ENCODE measurements at regions not wholly inside any gene's neighbourhood (a gene's known extent, or its start where the extent isn't known, plus 50 kb on each side); places are given as distances from the start of the nearest gene placed in this dataset.

GRCh38 chr7:67614843-67615242 is 618.2 kb downstream of the TYW1 start:
- in situ Hi-C loops (cut with MboI; ENCODE audit: low sequenced_read_pairs): no loop called here

More at GRCh38 chr7:67614843-67615242, 618.2 kb downstream of the TYW1 start:
- H4K8ac ChIP-seq (ENCODE audit: low read depth in 2 of 2, low read length in 2 of 2): no peak overlapping the region
- H4K91ac ChIP-seq (ENCODE audit: insufficient read depth, low read depth, low read length): no peak overlapping the region
- intact Hi-C loops (cut with micrococcal nuclease) (no loop called here), dilution Hi-C loops (cut with HindIII; ENCODE audit: low sequenced_read_pairs, unreplicated experiment) (no loop called here)
- no peaks in the 10 kb centered on the region for H3K9me1 ChIP-seq (ENCODE audit: insufficient read depth, low read length)
- H3K9me3 ChIP-seq (ENCODE audit: control insufficient read depth, insufficient read depth, low read length): peaks cover 15% of the 10 kb centered on the region
- ATAC-seq (ENCODE audit: low read depth) (no peak), DNase-seq (no peak)
- no peak overlapping the region for H3K4me3 ChIP-seq (ENCODE audit: insufficient read depth, low read depth, low read length)
- no peak overlapping the region for H4K5ac ChIP-seq (ENCODE audit: low read depth, low read length)
- H2AK9ac ChIP-seq (replicated peaks; ENCODE audit: low read depth, low read length, poor library complexity): no peak overlapping the region
- ChIA-PET POLR2A (ENCODE audit: unreplicated experiment) (no interaction called here), CTCF (no interaction called here)
- H3K27ac ChIP-seq (ENCODE audit: insufficient read depth, low read length): no peak overlapping the region
- TF ChIP-seq RAD21 (IDR thresholded peaks at IDR 0.05; ENCODE audit: low read length) (no peak), RCOR1 (IDR thresholded peaks at IDR 0.05; ENCODE audit: insufficient replicate concordance, low read length) (no peak), MAFK (IDR thresholded peaks at IDR 0.05; ENCODE audit: low read depth, low read length) (no peak), USF2 (IDR thresholded peaks at IDR 0.05; ENCODE audit: low read depth, low read length) (no peak), SMC3 (IDR thresholded peaks at IDR 0.05; ENCODE audit: low read depth, low read length) (no peak), CEBPB (IDR thresholded peaks at IDR 0.05; ENCODE audit: low read depth, low read length) (no peak)
- no peak overlapping the region for H3K4ac ChIP-seq (ENCODE audit: low read depth, low read length)
- H2BK5ac ChIP-seq (ENCODE audit: low read depth, low read length, poor library complexity, severe bottlenecking): no peak overlapping the region
- no peak overlapping the region for H3K23ac ChIP-seq (ENCODE audit: low read depth, low read length)
- H3K9ac ChIP-seq (ENCODE audit: low read depth, low read length): no peak overlapping the region
- H3K56ac ChIP-seq (ENCODE audit: extremely low read depth, insufficient read depth, low read length): no peak overlapping the region
- H3K18ac ChIP-seq (ENCODE audit: low read depth, low read length): no peak overlapping the region
- H3K14ac ChIP-seq (replicated peaks; ENCODE audit: low read depth, low read length): no peak overlapping the region
- no peaks in the 10 kb centered on the region for H3K4me1 ChIP-seq (ENCODE audit: control insufficient read depth, insufficient read depth, low read length)
- H3K79me1 ChIP-seq (ENCODE audit: low read depth in 1 of 2, low read length in 2 of 2): no peaks in the 10 kb centered on the region
- no peak overlapping the region for H2BK120ac ChIP-seq (ENCODE audit: low read depth, low read length)
- H2AK5ac ChIP-seq (ENCODE audit: low read depth, low read length): no peak overlapping the region
- H3K36me3 ChIP-seq (ENCODE audit: control insufficient read depth, insufficient read depth, low read length): no peaks in the 10 kb centered on the region
- no peak overlapping the region for H3K4me2 ChIP-seq (ENCODE audit: low read depth, low read length)
- BruUV-seq (replicated peaks): no TSS peak
- no CpG with 5 or more reads among the region's 2 CpGs for WGBS, 2 experiments (ENCODE audit: extremely low coverage in 2 of 2, insufficient read length in 1 of 2)
- no peaks in the 10 kb centered on the region for H3K27me3 ChIP-seq (ENCODE audit: control insufficient read depth, insufficient read depth, low read length)
- H2BK15ac ChIP-seq (ENCODE audit: low read depth, low read length): no peak overlapping the region
- no peak overlapping the region for H2AFZ ChIP-seq (replicated peaks; ENCODE audit: low read length, poor library complexity)
- no peak overlapping the region for H2BK20ac ChIP-seq (ENCODE audit: low read depth, low read length)
- no peaks in the 10 kb centered on the region for H4K20me1 ChIP-seq (ENCODE audit: insufficient read depth, low read length)

Data from IMR-90 (cell line).